ENCODE measurements at regions not wholly inside any gene's neighbourhood (a gene's known extent, or its start where the extent isn't known, plus 50 kb on each side); places are given as distances from the start of the nearest gene placed in this dataset.

- TF ChIP-seq CTCF (conservative IDR thresholded peaks at IDR 0.05; ENCODE audit: low read depth, low read length) (no peak), EZH2 (IDR thresholded peaks at IDR 0.05; ENCODE audit: low read length, unreplicated experiment) (no peak), EZH2phosphoT487 (IDR thresholded peaks at IDR 0.05; ENCODE audit: borderline replicate concordance, low read length) (no peak)
Measured at GRCh38 chrX:20538974-20539373, 272.3 kb upstream of the RPS6KA3 start.

Measured in PC-3 (cell line).